Esophagus muscularis mucosa (tissue), 4 donors: ENCODE measurements at regions not wholly inside any gene's neighbourhood (a gene's known extent, or its start where the extent isn't known, plus 50 kb on each side); places are given as distances from the start of the nearest gene placed in this dataset.

ENCODE experiments used
- DNase-seq: peaks from one replicate; pipeline ENCODE4 v3.0.0-alpha.2; 2017; ENCODE audit errors: extremely low spot score
- H3K27ac ChIP-seq, 4 donors: fragments of 200-600 bp; sonication (generic); replicated peaks in 1 of 4; 1 replicate in 3 of 4; 2 replicates in 1 of 4; pipeline ENCODE4 v1.5.1; 2016 to 2019; ENCODE audit warnings: mild to moderate bottlenecking in 1 of 4
- H3K27me3 ChIP-seq, 4 donors: fragments of 200-600 bp; sonication (generic); one replicate each; pipeline versions ENCODE4 v1.5.1 to v1.6.0; 2016 to 2019
- H3K36me3 ChIP-seq, 4 donors: fragments of 200-600 bp; sonication (generic); one replicate each; pipeline ENCODE4 v1.5.1; 2016 to 2019
- H3K4me1 ChIP-seq, 4 donors: fragments of 200-600 bp; sonication (generic); one replicate each; pipeline ENCODE4 v1.5.1; 2016 to 2019
- H3K4me3 ChIP-seq, 4 donors: fragments of 200-600 bp; sonication (generic); 1 replicate in 2 of 4; 2 replicates in 2 of 4; pipeline ENCODE4 v1.5.1; 2016 to 2019; ENCODE audit warnings: mild to moderate bottlenecking in 4 of 4, moderate library complexity in 1 of 4
- H3K9me3 ChIP-seq, 4 donors: fragments of 200-600 bp; sonication (generic); 1 replicate in 3 of 4; 2 replicates in 1 of 4; pipeline ENCODE4 v1.5.1; 2016 to 2019
- CTCF ChIP-seq, 3 experiments: fragments of 200-600 bp in 2 of 3; fragments of 450-650 bp in 1 of 3; sonication (generic) in 2 of 3; IDR thresholded peaks; one replicate each; pipeline ENCODE4 v1.5.1; 2017 to 2019; ENCODE audit warnings: antibody characterized with exemption in 3 of 3, mild to moderate bottlenecking in 2 of 3, moderate library complexity in 1 of 3
- EP300 ChIP-seq: sonication (generic); formaldehyde crosslinking; IDR thresholded peaks from one replicate; pipeline ENCODE4 v1.6.1; 2017; ENCODE audit warnings: antibody characterized with exemption
- POLR2A ChIP-seq: fragments of 450-650 bp; IDR thresholded peaks from one replicate; pipeline ENCODE4 v1.6.1; 2017; ENCODE audit warnings: antibody characterized with exemption, moderate library complexity, mild to moderate bottlenecking, low read depth
- POLR2AphosphoS5 ChIP-seq, 2 donors: sonication (generic); formaldehyde crosslinking; IDR thresholded peaks; one replicate each; pipeline ENCODE4 v1.6.1; 2017; ENCODE audit warnings: antibody characterized with exemption in 2 of 2
- WGBS: methylation state at CpG from one replicate; pipeline ENCODE4 v1.1.5; 2018; 5-methylcytosine and 5-hydroxymethylcytosine counted together
- intact Hi-C: fragments of 100-400 bp; cut with DNase I; formaldehyde crosslinking; loops from one replicate; pipeline ENCODE4 v1.15.1; 2023

DNA sequence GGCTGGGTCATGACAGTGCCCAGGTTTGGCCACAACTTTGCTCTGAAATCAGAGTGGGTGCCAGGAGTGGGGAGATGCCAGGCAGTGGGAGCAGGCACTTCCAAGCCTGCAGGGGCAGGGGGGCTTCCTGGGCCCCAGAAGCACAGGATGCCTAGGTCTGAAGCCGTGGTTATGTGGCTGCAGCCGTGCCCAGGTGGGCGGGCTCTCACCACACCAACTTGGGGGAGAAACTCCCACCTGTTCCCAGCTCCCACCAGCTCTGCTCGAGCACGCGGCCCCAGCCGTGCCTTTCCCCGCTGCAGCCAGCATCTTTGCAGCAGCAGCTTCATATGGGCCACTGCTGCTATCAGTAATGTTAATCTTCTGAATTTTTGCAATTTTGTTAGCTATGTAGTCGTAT, 331.4 kb downstream of the USP25 start:
- Histone ChIP-seq H3K4me1 (no peaks in the 10 kb centered on the region), H3K9me3 (no peaks in the 10 kb centered on the region), H3K4me3 (no peak overlapping the region), H3K27ac (no peak overlapping the region), H3K27me3 (no peaks in the 10 kb centered on the region), H3K36me3 (no peaks in the 10 kb centered on the region)
- WGBS = over 99% methylated on average over 7 of the region's 9 CpGs
- no peak for TF ChIP-seq CTCF (IDR thresholded peaks at IDR 0.05)
- TF ChIP-seq POLR2AphosphoS5 (IDR thresholded peaks at IDR 0.05) = no peak
- no peak for TF ChIP-seq EP300
- TF ChIP-seq POLR2A = no peak
- intact Hi-C loops = no loop called here
- no peak for DNase-seq

DNA sequence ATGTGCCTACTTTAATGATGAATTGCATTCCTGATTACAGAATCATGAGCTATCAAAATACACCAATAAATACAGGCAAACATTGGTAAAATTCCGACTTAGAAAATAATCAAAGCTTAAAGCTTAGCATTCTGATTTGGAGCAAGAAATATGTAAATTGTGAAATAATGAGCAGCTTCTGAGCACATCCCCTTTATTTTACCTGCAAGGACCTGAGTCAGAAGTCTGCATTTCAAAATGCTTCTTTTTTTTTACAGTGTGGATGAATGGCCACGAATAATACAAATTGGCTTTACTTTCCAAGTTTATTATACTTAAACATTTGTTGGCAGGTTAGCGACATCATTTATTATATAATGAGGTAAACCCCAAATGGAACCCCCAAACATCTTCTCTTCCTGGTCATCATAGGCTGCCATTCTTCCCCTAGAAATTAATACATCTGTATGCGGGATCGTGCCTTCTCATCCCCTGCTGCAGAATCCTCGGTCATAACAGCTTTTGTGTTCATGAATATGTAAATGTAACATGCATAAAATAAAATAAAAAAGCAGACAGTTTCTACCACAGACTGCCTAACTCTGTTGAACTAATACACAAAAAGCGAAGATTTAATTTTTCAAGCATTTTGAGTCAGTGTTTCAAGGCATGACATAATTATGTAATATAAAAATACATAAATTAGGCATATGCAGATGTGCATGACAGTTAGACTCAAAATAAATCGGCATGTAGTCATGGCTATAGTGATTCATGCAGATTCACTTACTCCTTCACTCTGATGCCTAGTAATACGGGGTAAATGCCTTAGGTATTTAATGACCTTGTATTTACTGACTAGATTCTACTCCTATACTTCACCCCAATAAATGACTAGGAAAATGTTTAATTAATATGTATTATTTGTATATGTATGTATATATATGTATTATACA, 339.7 kb downstream of the USP25 start:
- intact Hi-C loops = no loop called here

GRCh38 chr21:16070207-16070651, 340.4 kb downstream of the USP25 start:
- Histone ChIP-seq H3K4me3 (peak overlapping the region; percentile 43 to 55 (median 46)), H3K4me1 (peaks cover 0 to 30% (median 26%) of the 10 kb centered on the region in 4 donors), H3K27me3 (no peaks in the 10 kb centered on the region), H3K36me3 (no peaks in the 10 kb centered on the region), H3K9me3 (no peaks in the 10 kb centered on the region), H3K27ac (no peak overlapping the region)
- DNase-seq = no peak
- WGBS = 64% methylated on average over 7 of the region's 7 CpGs
- intact Hi-C loops = no loop called here
- TF ChIP-seq POLR2AphosphoS5 (IDR thresholded peaks at IDR 0.05) (no peak), POLR2A (no peak), EP300 (no peak), CTCF (IDR thresholded peaks at IDR 0.05) (no peak)

More for the DNA sequence above, 339.7 kb downstream of the USP25 start:
- 71% methylated on average over 9 of the region's 9 CpGs for WGBS
- H3K9me3 ChIP-seq = no peaks in the 10 kb centered on the region
- H3K27ac ChIP-seq = no peak overlapping the region
- peaks cover 0 to 30% (median 26%) of the 10 kb centered on the region in 4 donors for H3K4me1 ChIP-seq
- H3K4me3 ChIP-seq = peak overlapping the region in 1 of 4 donors; percentile 47
- no peak for TF ChIP-seq CTCF (IDR thresholded peaks at IDR 0.05)
- TF ChIP-seq EP300 = no peak
- TF ChIP-seq POLR2AphosphoS5 (IDR thresholded peaks at IDR 0.05) = no peak
- no peak for TF ChIP-seq POLR2A
- H3K36me3 ChIP-seq = no peaks in the 10 kb centered on the region
- no peaks in the 10 kb centered on the region for H3K27me3 ChIP-seq
- DNase-seq = no peak

GRCh38 chr21:16071092-16071491, 341.3 kb downstream of the USP25 start:
- TF ChIP-seq EP300 = no peak
- no peak for TF ChIP-seq POLR2A
- no peak for TF ChIP-seq CTCF (IDR thresholded peaks at IDR 0.05)
- H3K36me3 ChIP-seq = no peaks in the 10 kb centered on the region
- no peaks in the 10 kb centered on the region for H3K9me3 ChIP-seq
- peak overlapping the region in 3 of 4 donors; percentile 20 to 42 (median 35) for H3K27ac ChIP-seq
- WGBS = 22% methylated on average over 7 of the region's 9 CpGs
- H3K4me1 ChIP-seq = peaks cover 0 to 30% (median 26%) of the 10 kb centered on the region in 4 donors
- intact Hi-C loops = no loop called here
- H3K4me3 ChIP-seq = peak overlapping the region; percentile 43 to 55 (median 46)
- no peaks in the 10 kb centered on the region for H3K27me3 ChIP-seq
- DNase-seq = no peak
